Spinal cord (tissue), 9 donors: ENCODE measurements at regions not wholly inside any gene's neighbourhood (a gene's known extent, or its start where the extent isn't known, plus 50 kb on each side); places are given as distances from the start of the nearest gene placed in this dataset.

Experiments used
- DNase-seq, 6 donors: peaks; one replicate each; pipeline versions ENCODE4 v3.0.0 to v3.0.0-alpha.2; 2013 to 2015; ENCODE audit warnings: low spot score in 6 of 6, low read depth in 4 of 6
- H3K27ac ChIP-seq: one replicate; pipeline ENCODE4 v1.5.1; 2013; ENCODE audit warnings: low read depth, low read length, control low read depth
- H3K27me3 ChIP-seq: one replicate; pipeline ENCODE4 v1.6.1; 2013; ENCODE audit warnings: low read length; ENCODE audit not compliant: control insufficient read depth, insufficient read depth
- H3K36me3 ChIP-seq: one replicate; pipeline ENCODE4 v1.6.1; 2013; ENCODE audit warnings: low read length; ENCODE audit not compliant: control insufficient read depth, insufficient read depth
- H3K4me1 ChIP-seq: one replicate; pipeline ENCODE4 v1.6.1; 2013; ENCODE audit warnings: low read length; ENCODE audit not compliant: control insufficient read depth, insufficient read depth
- H3K4me3 ChIP-seq: one replicate; pipeline ENCODE4 v1.5.1; 2013; ENCODE audit warnings: low read depth, low read length, control low read depth
- H3K9me3 ChIP-seq: one replicate; pipeline ENCODE4 v1.6.1; 2013; ENCODE audit warnings: low read length; ENCODE audit not compliant: control insufficient read depth, insufficient read depth
- WGBS: methylation state at CpG from one replicate; pipeline ENCODE4 v1.1.5; 2013; ENCODE audit warnings: missing lambda C conversion rate; ENCODE audit not compliant: insufficient coverage; 5-methylcytosine and 5-hydroxymethylcytosine counted together
- donor health status: healthy.

- Histone ChIP-seq H3K4me1 (no peaks in the 10 kb centered on the region), H3K27me3 (no peaks in the 10 kb centered on the region), H3K4me3 (no peak overlapping the region), H3K36me3 (no peaks in the 10 kb centered on the region), H3K27ac (no peak overlapping the region), H3K9me3 (no peaks in the 10 kb centered on the region)
- peak in 1 of 6 donors; percentile 45 for DNase-seq
These were observed 1405.3 kb downstream of the SI start for GRCh38 chr3:163672954-163673353.

GRCh38 chr3:163671201-163671600, 1407.1 kb downstream of the SI start:
- no peak for DNase-seq
- no peaks in the 10 kb centered on the region for H3K36me3 ChIP-seq
- no peaks in the 10 kb centered on the region for H3K4me1 ChIP-seq
- 100% methylated on average over 3 of the region's 3 CpGs for WGBS
- H3K27me3 ChIP-seq: no peaks in the 10 kb centered on the region
- H3K4me3 ChIP-seq: no peak overlapping the region
- H3K27ac ChIP-seq: no peak overlapping the region
- H3K9me3 ChIP-seq: no peaks in the 10 kb centered on the region

- Histone ChIP-seq H3K9me3 (no peaks in the 10 kb centered on the region), H3K27me3 (no peaks in the 10 kb centered on the region), H3K27ac (no peak overlapping the region), H3K4me3 (no peak overlapping the region), H3K4me1 (no peaks in the 10 kb centered on the region), H3K36me3 (no peaks in the 10 kb centered on the region)
- 67% methylated on average over 1 of the region's 2 CpGs for WGBS
- DNase-seq: no peak
These were observed 1413.8 kb downstream of the SI start for GRCh38 chr3:163664466-163664865.

GRCh38 chr3:163657088-163657487, 1421.2 kb downstream of the SI start:
- Histone ChIP-seq H3K36me3 (no peaks in the 10 kb centered on the region), H3K4me3 (no peak overlapping the region), H3K27ac (no peak overlapping the region), H3K4me1 (no peaks in the 10 kb centered on the region), H3K9me3 (no peaks in the 10 kb centered on the region), H3K27me3 (no peaks in the 10 kb centered on the region)
- WGBS: no CpG with 5 or more reads among the region's 2 CpGs
- no peak for DNase-seq

GRCh38 chr3:163655021-163655420, 1423.3 kb downstream of the SI start:
- H3K4me1 ChIP-seq: no peaks in the 10 kb centered on the region
- no peaks in the 10 kb centered on the region for H3K27me3 ChIP-seq
- H3K9me3 ChIP-seq: no peaks in the 10 kb centered on the region
- no peak overlapping the region for H3K27ac ChIP-seq
- no peak overlapping the region for H3K4me3 ChIP-seq
- WGBS: 92% methylated on average over 10 of the region's 11 CpGs
- DNase-seq: no peak
- no peaks in the 10 kb centered on the region for H3K36me3 ChIP-seq

- no peaks in the 10 kb centered on the region for H3K9me3 ChIP-seq
- DNase-seq: no peak
- no peaks in the 10 kb centered on the region for H3K27me3 ChIP-seq
- WGBS: no CpG with 5 or more reads among the region's 3 CpGs
- H3K36me3 ChIP-seq: no peaks in the 10 kb centered on the region
- H3K4me1 ChIP-seq: no peaks in the 10 kb centered on the region
- no peak overlapping the region for H3K4me3 ChIP-seq
- no peak overlapping the region for H3K27ac ChIP-seq
These were observed 1434.1 kb downstream of the SI start for GRCh38 chr3:163644172-163644571.

GRCh38 chr3:163632722-163633121, 1445.6 kb downstream of the SI start:
- DNase-seq: no peak
- H3K27ac ChIP-seq: no peak overlapping the region
- no peaks in the 10 kb centered on the region for H3K36me3 ChIP-seq
- no peaks in the 10 kb centered on the region for H3K4me1 ChIP-seq
- no peaks in the 10 kb centered on the region for H3K27me3 ChIP-seq
- H3K9me3 ChIP-seq: no peaks in the 10 kb centered on the region
- no peak overlapping the region for H3K4me3 ChIP-seq
- 82% methylated on average over 3 of the region's 5 CpGs for WGBS

GRCh38 chr3:163626753-163627152, 1451.5 kb downstream of the SI start:
- Histone ChIP-seq H3K4me3 (no peak overlapping the region), H3K27ac (no peak overlapping the region), H3K36me3 (no peaks in the 10 kb centered on the region), H3K9me3 (no peaks in the 10 kb centered on the region), H3K27me3 (no peaks in the 10 kb centered on the region), H3K4me1 (no peaks in the 10 kb centered on the region)
- DNase-seq: no peak
- WGBS: 93% methylated on average over 2 of the region's 3 CpGs

GRCh38 chr3:163622384-163622783, 1455.9 kb downstream of the SI start:
- H3K27me3 ChIP-seq: no peaks in the 10 kb centered on the region
- no peak overlapping the region for H3K4me3 ChIP-seq
- DNase-seq: peak in 2 of 6 donors; percentile 13 to 31
- WGBS: 60% methylated on average over 1 of the region's 3 CpGs
- no peaks in the 10 kb centered on the region for H3K4me1 ChIP-seq
- no peaks in the 10 kb centered on the region for H3K9me3 ChIP-seq
- no peak overlapping the region for H3K27ac ChIP-seq
- no peaks in the 10 kb centered on the region for H3K36me3 ChIP-seq

- Histone ChIP-seq H3K27ac (no peak overlapping the region), H3K4me3 (no peak overlapping the region), H3K36me3 (no peaks in the 10 kb centered on the region), H3K4me1 (no peaks in the 10 kb centered on the region), H3K27me3 (no peaks in the 10 kb centered on the region), H3K9me3 (no peaks in the 10 kb centered on the region)
- no peak for DNase-seq
These were observed 1463.4 kb downstream of the SI start for GRCh38 chr3:163614886-163615285.
